HG03565 (cell line): ENCODE measurements at regions not wholly inside any gene's neighbourhood (a gene's known extent, or its start where the extent isn't known, plus 50 kb on each side); places are given as distances from the start of the nearest gene placed in this dataset.
"Not testable (repeated sequence)": the region's sequence is repeated elsewhere in the genome, so short reads cannot be mapped to it uniquely, and the experiment has no call there.

Experiments
- ATAC-seq: cut with Tn5 transposase; IDR thresholded peaks from one replicate; pipeline ENCODE4 v1.9.1; 2021; ENCODE audit warnings: mild to moderate bottlenecking, moderate library complexity; ENCODE audit not compliant: unreplicated experiment

DNA sequence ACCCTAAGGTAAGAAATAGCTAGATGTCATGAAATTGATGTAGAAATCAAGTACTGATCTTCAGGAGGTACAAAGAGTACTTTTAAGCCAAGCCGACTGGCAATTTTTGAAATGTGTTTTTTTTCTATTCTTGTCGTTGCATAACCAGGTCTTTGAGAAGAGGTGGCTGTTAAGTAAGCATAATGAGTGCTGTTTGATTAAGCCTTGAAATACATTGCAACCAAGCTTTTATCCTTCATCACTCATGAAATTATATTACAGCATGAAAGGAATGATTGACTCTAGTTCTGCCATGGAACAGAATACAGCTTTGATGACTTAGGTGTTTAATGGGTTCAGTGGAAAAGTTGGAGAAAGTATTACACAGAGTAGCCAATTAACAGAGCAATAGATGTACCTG, 1720.2 kb upstream of the SEL1L start:
- ATAC-seq: no peak

DNA sequence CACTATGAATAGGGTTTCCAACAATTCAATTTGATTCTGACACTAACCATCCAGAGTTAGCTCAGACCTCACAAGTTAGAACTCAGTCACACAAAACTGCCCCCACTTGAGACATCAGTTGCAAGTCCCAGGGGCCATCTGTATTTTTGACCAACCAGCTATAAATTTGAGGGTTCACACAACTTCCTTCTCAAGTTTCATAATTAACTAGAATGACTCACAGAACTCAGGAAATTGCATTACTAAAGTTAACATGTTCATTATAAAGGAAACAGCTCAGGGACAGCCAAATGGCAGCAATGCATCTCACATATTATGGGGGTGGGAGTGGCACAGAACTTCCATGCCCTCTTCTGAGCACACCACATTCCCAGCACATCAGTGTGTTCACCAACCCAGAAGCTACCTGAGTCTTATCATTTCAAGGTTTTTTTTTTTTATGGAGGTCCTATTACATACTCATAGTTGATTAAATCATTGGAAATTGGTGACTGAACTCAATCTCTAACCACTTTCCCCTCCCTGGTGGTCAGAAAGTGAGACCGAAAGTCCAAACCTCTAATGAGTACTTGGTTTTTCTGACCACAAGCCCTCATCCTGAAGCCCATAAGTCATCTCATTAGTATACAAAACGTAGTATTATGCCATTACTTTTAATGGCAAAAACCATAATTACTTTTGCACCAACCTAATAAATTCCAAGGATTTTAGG, 1721.5 kb upstream of the SEL1L start:
- ATAC-seq: no peak

- ATAC-seq: no peak
Observed at GRCh38 chr14:83255727-83256090, 1722.1 kb upstream of the SEL1L start.

DNA sequence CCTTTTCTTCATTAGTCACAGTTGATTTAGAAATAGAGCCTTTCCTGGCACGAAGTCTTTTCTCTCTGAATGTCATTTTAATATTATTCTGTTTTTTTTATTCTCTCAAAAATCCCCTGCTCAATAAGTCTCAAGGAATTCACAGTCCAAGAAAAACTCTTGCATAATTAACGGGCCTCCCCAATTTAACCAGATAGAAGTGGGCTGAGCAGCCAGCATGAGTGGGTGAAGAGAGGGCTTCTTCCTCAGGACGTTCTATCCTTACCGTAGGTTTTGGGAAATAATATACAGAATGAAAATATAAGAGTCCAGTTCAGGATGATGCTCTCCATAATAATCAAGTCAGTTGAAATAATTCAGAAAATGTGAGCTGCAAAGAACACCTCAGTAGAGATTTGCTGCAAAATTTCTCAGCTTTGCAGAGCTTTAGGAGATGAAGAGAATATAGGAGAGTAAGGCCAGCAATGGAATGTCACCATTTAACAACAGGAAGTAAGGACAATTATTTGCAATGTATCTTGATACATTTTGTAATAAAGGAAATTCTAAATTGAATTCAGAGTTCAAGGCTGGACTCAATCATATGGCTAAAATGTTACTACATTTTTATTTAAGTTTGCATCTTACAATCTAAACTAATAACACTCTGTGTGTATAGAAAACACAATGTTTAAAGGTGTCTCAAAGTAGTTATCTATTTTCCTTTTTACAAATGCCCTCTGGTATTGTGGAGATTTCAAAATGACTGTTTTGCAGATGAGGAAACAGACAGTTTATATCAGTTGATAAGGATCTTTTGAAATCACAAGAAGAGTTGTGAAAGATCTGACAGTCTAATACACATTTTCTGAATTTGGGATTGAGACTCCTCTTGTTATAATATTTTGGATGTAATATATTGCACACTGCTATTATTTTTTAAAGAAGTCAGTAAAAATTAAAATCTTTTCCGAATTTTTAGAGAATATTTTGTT, 1724.1 kb upstream of the SEL1L start:
- no peak for ATAC-seq

DNA sequence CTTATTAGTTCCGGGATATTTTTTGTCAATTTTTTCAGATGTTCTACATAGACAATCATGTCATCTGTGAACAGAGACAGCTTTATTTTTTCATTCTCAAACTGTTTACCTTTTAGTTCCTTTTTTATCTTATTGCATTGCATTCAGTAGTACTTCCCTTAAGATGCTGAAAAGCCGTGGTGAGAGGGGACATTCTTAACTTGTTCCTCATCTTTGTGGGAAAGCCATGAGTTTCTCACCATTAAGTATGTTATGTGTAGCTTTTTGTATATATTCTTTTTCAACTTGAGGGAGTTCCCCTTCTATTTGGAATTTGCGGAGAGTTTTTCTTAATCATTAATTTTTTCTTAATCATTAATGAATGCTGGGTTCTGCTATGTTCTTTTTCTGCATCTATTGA, 1727.1 kb upstream of the SEL1L start:
- ATAC-seq: no peak

- no peak for ATAC-seq
Observed at GRCh38 chr14:83269583-83269982, 1735.9 kb upstream of the SEL1L start.

- no peak for ATAC-seq
Observed at GRCh38 chr14:83271663-83272062, 1738.0 kb upstream of the SEL1L start.

DNA sequence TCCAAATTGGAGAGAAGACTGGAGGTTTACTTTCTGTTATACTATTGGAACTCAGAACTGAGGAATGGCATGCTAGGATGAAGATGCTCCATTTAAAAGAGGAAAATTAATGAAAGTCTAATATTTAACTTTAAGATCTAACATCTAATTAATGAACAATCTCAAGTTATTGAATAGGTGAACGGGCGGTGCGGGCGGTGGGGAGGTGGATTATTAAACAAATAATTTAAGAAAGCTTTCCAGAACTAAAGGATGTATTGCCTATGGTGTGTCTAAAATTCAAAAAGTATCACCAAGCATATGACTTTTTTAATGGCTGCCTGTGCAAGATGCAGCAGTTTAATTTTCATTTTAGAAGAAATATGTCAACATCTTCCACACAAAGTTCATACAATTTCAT, 1747.1 kb upstream of the SEL1L start:
- ATAC-seq: no peak

DNA sequence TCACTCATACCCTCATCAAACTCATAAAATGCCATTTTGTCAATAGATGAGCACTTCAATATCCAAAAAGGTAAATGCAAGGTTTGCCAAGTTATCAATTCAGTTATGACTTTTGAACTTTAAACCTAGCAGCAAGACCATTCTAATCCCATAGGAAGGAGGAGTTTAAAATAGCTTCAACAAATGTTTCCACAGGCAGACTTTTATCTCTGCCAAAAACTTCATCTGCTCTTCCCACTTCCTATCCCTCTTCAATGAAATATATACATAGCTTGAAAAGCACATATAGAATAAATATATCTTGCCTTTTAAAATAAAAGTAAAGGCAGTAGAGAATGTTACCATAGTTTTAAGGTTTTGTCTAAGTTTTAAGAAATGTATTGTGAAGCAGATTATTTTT, 1749.1 kb upstream of the SEL1L start:
- ATAC-seq: no peak

DNA sequence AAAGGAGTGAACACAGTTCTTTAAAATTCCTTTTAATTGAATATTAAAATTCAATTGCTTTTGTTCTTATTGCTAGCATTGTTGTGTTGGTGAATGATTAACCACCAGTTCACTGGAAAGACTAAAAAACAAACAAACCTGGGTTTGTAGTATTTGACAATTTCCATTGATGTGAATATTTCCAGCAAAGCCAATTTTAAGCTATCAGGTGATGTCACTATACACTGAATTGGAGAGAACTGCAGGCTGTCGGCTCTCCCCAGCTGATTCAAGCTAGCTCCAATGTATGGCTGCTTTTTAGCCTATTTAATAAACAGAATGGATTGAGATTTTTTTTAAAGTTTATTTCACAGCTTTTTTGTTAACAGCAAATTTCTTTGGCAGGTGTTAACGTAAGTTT, 1753.6 kb upstream of the SEL1L start:
- ATAC-seq: no peak

- ATAC-seq: no peak
Observed at GRCh38 chr14:83289390-83289789, 1755.7 kb upstream of the SEL1L start.

GRCh38 chr14:83289896-83290295, 1756.2 kb upstream of the SEL1L start:
- no peak for ATAC-seq

DNA sequence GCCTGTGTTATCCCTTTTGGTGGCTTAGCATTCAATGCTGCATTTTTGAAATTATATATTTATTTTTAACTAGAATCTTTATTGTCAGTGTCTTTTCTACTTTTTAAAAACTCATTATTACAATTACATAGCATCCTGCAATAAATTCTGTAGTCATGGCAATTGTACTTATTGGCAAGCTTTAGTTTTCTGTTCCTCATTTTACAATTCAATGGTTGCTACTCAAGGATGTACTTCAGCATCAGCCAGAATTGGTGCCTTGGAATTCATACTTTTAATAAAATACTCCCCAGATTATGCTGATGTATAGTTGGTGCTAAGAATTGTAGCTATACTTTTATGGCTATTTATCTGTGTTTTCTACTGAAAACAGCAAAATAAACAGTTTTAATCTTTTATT, 1756.8 kb upstream of the SEL1L start:
- ATAC-seq: no peak

DNA sequence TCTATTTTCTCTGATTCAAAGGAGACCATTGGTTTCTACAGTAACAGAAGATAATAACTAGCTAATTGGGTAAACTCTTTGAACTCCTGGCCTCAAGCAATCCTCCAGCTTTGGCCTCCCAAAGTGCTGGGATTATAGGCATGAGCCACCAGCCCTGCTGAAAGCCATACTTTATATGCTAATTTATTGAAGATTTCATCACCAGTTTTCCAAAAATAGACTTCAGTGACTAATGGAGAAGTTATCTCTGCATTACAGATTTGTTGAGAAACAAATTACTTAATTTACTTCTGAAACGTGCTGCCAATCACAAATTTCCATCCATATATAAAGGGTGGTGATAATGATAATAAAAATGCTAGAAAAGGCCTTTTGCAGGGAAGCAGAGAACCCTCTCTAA, 1758.1 kb upstream of the SEL1L start:
- no peak for ATAC-seq

GRCh38 chr14:83294941-83295340, 1761.3 kb upstream of the SEL1L start:
- ATAC-seq: no peak

DNA sequence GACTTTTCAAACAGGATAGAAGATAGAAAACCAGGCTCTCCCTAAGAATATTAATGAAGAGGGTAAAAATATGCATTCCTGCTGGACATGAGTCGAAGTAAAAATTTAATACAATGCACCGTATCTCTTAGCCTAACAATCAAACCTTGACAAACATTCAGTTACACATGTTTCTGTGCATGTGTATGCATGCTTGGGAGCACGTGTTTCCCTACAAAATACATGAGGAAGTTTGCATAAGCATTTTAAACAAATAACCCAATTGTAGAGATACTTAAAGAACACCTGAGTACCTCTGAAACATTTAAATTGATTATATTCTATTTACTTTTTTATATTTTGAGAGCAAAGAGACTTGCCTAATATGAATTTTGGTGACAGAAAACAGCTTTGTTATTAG, 1763.7 kb upstream of the SEL1L start:
- ATAC-seq: no peak

DNA sequence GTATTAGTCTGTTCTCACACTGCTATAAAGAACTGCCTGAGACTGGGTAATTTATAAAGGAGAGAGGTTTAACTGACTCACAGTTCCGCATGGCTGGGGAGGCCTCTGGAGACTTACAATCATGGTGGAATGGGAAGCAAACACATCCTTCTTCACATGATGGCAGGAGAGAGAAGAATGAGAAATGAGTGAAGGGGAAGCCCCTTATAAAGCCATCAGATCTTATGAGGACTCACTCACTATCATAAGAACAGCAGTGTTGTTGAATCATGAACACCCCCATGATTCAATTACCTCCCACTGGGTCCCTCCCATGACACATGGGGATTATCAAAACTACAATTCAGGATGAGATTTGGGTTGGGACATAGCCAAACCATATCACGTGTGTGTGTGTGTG, 1764.4 kb upstream of the SEL1L start:
- ATAC-seq: not testable (repeated sequence)

- ATAC-seq: peak; percentile 51
Observed at GRCh38 chr14:83300476-83301064, 1766.9 kb upstream of the SEL1L start.

DNA sequence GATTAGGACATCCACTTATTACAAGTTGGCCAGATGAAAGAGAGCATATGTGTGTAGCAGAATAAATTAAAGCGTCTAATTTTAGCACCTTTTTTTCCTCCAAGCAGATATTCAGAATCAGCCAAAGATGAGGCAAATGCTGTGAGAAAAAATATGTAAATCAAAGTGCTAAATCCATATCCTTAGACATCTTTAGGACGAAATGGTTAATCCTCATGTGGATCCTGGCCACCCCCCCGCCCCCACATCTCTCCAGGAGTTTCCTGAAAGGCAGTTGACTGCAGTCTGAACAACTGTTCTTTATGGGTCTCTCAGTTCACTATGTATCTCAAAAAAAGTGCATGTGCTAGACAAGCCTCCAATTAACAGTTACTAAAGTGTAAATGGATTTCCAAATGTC, 1768.1 kb upstream of the SEL1L start:
- no peak for ATAC-seq

DNA sequence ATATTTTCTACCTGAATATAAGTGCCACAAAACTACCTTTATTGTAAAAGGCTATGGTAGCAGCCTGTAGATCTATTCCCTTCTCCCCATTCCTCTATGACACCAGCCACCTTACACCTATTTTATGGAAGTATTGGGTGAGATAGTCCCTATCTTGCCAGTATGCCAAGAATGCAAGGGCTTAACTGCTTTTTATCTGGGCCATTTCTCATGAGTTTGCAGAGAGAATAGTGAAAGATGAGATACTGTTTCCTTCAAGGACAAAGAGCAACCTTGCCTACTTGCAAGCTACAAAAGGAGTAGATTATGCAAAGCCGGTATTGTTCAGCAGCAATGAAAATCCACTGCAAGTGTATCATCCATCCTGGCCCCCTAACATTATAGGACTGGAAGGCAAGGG, 1775.6 kb upstream of the SEL1L start:
- ATAC-seq: no peak

- ATAC-seq: no peak
Observed at GRCh38 chr14:83309833-83310232, 1776.2 kb upstream of the SEL1L start.

GRCh38 chr14:83312511-83312910, 1778.9 kb upstream of the SEL1L start:
- no peak for ATAC-seq
